Progenitor cell of endocrine pancreas (in vitro differentiated cells): ENCODE measurements at regions not wholly inside any gene's neighbourhood (a gene's known extent, or its start where the extent isn't known, plus 50 kb on each side); places are given as distances from the start of the nearest gene placed in this dataset.

Experiments
- DNase-seq: peaks from one replicate; pipeline ENCODE4 v3.0.0; 2021; ENCODE audit warnings: low spot score; ENCODE audit not compliant: unreplicated experiment
- H3K27ac Mint-ChIP-seq: 2 replicates; pipeline ENCODE4 v1.8.0; 2021; ENCODE audit warnings: mild to moderate bottlenecking, moderate library complexity, mixed read lengths
- H3K27me3 Mint-ChIP-seq: 2 replicates; pipeline ENCODE4 v1.8.0; 2021; ENCODE audit warnings: mixed read lengths
- H3K36me3 Mint-ChIP-seq: 2 replicates; pipeline ENCODE4 v1.8.0; 2022; ENCODE audit warnings: mixed read lengths; ENCODE audit not compliant: insufficient read depth
- H3K4me1 Mint-ChIP-seq: 2 replicates; pipeline ENCODE4 v1.8.0; 2021; ENCODE audit warnings: low read depth, mixed read lengths
- H3K4me3 Mint-ChIP-seq: 2 replicates; pipeline ENCODE4 v1.8.0; 2021; ENCODE audit warnings: low read depth, mild to moderate bottlenecking, moderate library complexity, mixed read lengths
- H3K9me3 Mint-ChIP-seq: 2 replicates; pipeline ENCODE4 v1.8.0; 2021; ENCODE audit warnings: low read depth, mixed read lengths
- TF ChIP-seq, protein P1 (sequence below): fragments of 200-600 bp; sonication (generic); IDR thresholded peaks from one replicate; pipeline ENCODE4 v1.5.0; 2021; ENCODE audit warnings: antibody characterized with exemption, mild to moderate bottlenecking; ENCODE audit not compliant: unreplicated experiment

DNA sequence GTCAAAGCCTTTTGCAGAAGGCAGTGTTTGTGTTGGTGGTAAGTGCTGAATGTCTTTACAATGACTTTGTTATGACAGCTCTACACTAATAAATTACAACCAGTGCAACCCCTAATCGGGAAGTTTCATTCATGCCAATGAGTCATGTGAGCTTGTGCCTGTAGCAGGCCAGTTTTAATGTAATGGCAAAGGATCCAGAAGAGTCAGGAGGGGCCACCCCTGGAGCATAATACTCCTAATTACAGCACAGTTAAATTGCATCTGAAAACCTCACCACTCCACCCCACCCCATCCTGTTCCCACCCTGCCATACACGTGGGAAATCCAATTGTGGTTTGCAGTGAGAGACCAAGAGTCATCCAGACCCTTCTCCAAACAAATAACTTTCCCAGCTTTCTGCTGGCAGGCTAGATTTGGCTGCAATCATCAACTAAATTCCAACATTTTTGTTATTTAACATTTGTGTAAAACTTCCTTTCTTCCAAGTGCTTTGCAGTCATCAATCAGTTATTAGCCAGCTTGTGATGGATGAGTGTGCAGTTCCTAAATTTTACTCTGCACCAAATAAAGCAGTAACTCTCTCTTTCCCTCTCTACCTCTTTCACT is 277.3 kb upstream of the FAT3 start:
- H3K27ac Mint-ChIP-seq, result no peak overlapping the region

DNA sequence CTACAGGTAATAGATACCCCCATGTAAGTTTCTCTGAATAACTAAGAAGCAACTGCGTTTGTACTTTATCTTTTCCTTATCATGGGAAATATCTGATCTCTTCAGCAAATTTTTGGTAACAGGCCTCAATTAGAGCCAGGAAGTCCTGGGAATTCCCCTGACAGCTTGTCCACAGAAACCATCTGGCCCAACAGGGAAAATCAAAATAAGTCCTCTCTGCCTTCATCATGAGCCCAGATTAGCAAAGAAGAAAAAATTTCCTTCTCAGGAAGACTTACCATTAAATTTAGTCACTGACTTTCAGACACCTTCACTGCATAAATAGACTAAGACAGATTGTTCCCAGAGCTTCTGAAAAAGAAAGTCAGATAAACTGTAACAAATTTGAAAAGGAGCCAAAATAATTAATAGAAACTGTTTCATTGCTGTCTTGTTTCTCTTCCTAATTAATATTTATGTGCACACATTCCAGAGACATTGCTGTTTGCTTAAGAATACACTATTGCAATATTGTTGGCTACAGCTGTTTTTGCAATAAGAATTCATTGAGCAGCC is 278.1 kb upstream of the FAT3 start:
- peaks cover 18% of the 10 kb centered on the region for H3K4me1 Mint-ChIP-seq
- H3K27me3 Mint-ChIP-seq, result peaks cover 3% of the 10 kb centered on the region
- TF ChIP-seq, protein P1, sequence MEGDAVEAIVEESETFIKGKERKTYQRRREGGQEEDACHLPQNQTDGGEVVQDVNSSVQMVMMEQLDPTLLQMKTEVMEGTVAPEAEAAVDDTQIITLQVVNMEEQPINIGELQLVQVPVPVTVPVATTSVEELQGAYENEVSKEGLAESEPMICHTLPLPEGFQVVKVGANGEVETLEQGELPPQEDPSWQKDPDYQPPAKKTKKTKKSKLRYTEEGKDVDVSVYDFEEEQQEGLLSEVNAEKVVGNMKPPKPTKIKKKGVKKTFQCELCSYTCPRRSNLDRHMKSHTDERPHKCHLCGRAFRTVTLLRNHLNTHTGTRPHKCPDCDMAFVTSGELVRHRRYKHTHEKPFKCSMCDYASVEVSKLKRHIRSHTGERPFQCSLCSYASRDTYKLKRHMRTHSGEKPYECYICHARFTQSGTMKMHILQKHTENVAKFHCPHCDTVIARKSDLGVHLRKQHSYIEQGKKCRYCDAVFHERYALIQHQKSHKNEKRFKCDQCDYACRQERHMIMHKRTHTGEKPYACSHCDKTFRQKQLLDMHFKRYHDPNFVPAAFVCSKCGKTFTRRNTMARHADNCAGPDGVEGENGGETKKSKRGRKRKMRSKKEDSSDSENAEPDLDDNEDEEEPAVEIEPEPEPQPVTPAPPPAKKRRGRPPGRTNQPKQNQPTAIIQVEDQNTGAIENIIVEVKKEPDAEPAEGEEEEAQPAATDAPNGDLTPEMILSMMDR, result no peak
- no peak overlapping the region for H3K4me3 Mint-ChIP-seq
- no peaks in the 10 kb centered on the region for H3K9me3 Mint-ChIP-seq
- DNase-seq, result no peak
- H3K36me3 Mint-ChIP-seq, result no peaks in the 10 kb centered on the region
- H3K27ac Mint-ChIP-seq, result no peak overlapping the region

More for the DNA sequence above, 277.3 kb upstream of the FAT3 start:
- no peak overlapping the region for H3K4me3 Mint-ChIP-seq
- TF ChIP-seq, protein P1, result no peak
- DNase-seq, result no peak
- peaks cover 18% of the 10 kb centered on the region for H3K4me1 Mint-ChIP-seq
- H3K9me3 Mint-ChIP-seq, result no peaks in the 10 kb centered on the region
- no peaks in the 10 kb centered on the region for H3K36me3 Mint-ChIP-seq
- H3K27me3 Mint-ChIP-seq, result peaks cover 3% of the 10 kb centered on the region

DNA sequence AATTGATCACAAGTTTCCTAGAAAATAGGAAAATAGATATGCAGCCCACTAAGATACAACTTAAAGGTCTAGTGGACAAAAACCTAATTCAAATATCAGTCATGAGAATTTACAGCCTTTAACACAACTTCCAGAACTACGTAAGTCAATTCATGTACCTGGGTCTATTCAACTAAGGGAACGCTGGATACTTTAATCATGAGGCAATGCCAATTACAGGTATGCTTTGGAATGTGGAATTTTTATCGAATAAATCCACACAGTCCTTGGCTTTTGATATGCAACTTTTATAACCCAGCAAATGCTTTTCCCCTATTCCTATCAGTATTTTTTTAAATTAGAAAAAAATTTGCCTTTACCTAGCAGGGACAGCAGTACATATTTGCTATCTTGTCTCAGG is 289.5 kb upstream of the FAT3 start:
- H3K4me3 Mint-ChIP-seq, result no peak overlapping the region
- H3K36me3 Mint-ChIP-seq, result no peaks in the 10 kb centered on the region
- TF ChIP-seq, protein P1, result no peak
- no peaks in the 10 kb centered on the region for H3K9me3 Mint-ChIP-seq
- H3K4me1 Mint-ChIP-seq, result no peaks in the 10 kb centered on the region
- no peak overlapping the region for H3K27ac Mint-ChIP-seq
- no peak for DNase-seq
- H3K27me3 Mint-ChIP-seq, result peaks cover 5% of the 10 kb centered on the region

DNA sequence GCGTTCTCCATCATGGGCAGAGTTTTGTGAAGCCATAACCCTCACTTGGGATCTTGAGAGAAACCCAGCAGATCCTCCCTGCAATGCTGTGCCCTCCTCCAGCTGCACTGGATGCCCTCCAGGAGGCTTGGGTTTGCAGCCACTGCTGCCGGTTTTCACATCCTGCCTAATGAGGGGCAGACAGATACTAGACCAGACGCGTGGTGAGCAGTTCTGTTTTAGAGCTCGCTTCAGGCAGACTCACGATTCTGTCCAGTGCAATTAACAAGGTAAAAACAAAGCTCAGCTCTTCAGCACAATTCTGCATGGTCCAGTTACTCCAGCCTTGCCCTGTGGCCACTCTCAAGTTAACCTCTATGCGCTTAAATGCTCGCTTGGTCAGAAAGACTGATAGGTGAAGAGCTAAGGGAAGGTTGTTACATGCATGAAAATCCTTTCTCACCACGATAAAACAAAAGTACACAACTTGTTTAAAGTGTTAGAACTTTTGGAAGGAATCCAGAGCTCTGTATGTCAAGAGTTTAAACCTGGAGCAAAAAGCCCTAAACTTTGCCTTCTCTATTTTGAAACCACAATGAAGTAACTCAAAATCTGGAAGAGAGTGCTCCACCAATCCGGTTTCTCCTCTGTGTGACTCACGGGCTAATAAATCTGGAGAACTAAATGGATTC is 292.3 kb upstream of the FAT3 start:
- no peak overlapping the region for H3K4me3 Mint-ChIP-seq
- no peaks in the 10 kb centered on the region for H3K36me3 Mint-ChIP-seq
- TF ChIP-seq, protein P1, result no peak

DNA sequence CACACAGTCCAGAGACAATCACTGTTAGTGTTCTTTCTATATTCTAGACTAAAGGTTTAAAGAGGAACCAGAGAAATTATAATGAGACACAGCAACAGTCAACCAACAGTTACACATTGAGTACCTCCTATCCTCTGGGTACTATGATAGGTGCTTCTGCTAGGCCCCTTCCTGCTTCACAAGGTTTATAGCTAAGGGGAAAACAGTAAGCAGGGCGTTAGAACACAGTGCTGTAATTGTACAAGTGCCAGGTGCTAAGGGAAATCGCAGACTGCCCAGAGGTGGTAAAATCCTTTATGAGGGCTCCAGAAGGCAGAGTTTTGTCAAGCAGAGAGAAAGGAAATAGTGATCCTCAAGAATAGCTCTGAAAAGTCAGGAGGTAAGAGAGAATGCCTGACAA is 297.2 kb upstream of the FAT3 start:
- Mint-ChIP-seq H3K27me3 (peaks cover 8% of the 10 kb centered on the region), H3K36me3 (no peaks in the 10 kb centered on the region), H3K9me3 (no peaks in the 10 kb centered on the region), H3K4me3 (no peak overlapping the region), H3K4me1 (no peaks in the 10 kb centered on the region), H3K27ac (no peak overlapping the region)
- DNase-seq, result no peak
- TF ChIP-seq, protein P1, result no peak

More for the DNA sequence above, 292.3 kb upstream of the FAT3 start:
- peaks cover 5% of the 10 kb centered on the region for H3K27me3 Mint-ChIP-seq
- no peak for DNase-seq
- no peaks in the 10 kb centered on the region for H3K9me3 Mint-ChIP-seq
- H3K4me1 Mint-ChIP-seq, result no peaks in the 10 kb centered on the region
- no peak overlapping the region for H3K27ac Mint-ChIP-seq
